ENCODE measurements at regions not wholly inside any gene's neighbourhood (a gene's known extent, or its start where the extent isn't known, plus 50 kb on each side); places are given as distances from the start of the nearest gene placed in this dataset.

DNA sequence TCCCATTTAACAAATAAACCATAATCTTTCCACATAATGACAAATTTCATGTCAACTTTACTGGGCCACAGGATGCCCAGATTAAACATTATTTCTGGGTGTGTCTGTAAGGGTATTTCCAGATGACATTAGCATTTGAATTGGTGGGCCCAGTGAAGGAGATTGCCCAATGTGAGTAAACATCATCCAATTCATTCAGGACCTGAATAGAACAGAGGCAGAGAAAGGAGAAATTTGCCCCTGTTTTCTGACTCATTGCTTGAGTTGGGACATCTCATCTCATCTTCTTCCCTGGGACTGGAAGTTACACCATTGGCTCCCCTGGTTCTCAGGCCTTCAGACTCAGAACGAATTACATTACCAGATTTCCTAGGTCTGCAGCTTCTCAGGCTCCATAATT, 142.9 kb downstream of the TPBG start:
- TF ChIP-seq, protein P1, sequence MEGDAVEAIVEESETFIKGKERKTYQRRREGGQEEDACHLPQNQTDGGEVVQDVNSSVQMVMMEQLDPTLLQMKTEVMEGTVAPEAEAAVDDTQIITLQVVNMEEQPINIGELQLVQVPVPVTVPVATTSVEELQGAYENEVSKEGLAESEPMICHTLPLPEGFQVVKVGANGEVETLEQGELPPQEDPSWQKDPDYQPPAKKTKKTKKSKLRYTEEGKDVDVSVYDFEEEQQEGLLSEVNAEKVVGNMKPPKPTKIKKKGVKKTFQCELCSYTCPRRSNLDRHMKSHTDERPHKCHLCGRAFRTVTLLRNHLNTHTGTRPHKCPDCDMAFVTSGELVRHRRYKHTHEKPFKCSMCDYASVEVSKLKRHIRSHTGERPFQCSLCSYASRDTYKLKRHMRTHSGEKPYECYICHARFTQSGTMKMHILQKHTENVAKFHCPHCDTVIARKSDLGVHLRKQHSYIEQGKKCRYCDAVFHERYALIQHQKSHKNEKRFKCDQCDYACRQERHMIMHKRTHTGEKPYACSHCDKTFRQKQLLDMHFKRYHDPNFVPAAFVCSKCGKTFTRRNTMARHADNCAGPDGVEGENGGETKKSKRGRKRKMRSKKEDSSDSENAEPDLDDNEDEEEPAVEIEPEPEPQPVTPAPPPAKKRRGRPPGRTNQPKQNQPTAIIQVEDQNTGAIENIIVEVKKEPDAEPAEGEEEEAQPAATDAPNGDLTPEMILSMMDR (IDR thresholded peaks at IDR 0.05) = no peak
- TF ChIP-seq EP300 (IDR thresholded peaks at IDR 0.05) (no peak), POLR2AphosphoS5 (IDR thresholded peaks at IDR 0.05) (no peak), POLR2A (IDR thresholded peaks at IDR 0.05) (no peak)
